Neural progenitor cell (in vitro differentiated cells): ENCODE measurements at regions not wholly inside any gene's neighbourhood (a gene's known extent, or its start where the extent isn't known, plus 50 kb on each side); places are given as distances from the start of the nearest gene placed in this dataset.

Experiments used
- CTCF ChIP-seq: fragments of 200-600 bp; sonication (generic); IDR thresholded peaks from 2 replicates; pipeline ENCODE4 v1.5.1; 2017; ENCODE audit warnings: antibody characterized with exemption, mild to moderate bottlenecking
- EZH2 ChIP-seq: fragments of 200-600 bp; sonication (generic); IDR thresholded peaks from 2 replicates; pipeline ENCODE4 v1.6.1; 2017; ENCODE audit warnings: antibody characterized with exemption, mild to moderate bottlenecking, moderate library complexity

- TF ChIP-seq CTCF = no peak
- no peak for TF ChIP-seq EZH2
Observed at GRCh38 chr13:61180234-61180633, 235.4 kb downstream of the PCDH20 start.
